NT2/D1 (cell line): ENCODE measurements at regions not wholly inside any gene's neighbourhood (a gene's known extent, or its start where the extent isn't known, plus 50 kb on each side); places are given as distances from the start of the nearest gene placed in this dataset.

Experiments
- DNase-seq: peaks from one replicate; pipeline ENCODE4 v3.0.0-alpha.2; 2011; ENCODE audit warnings: low read depth, low spot score
- H3K27me3 ChIP-seq: 2 replicates; pipeline ENCODE4 v1.6.0; 2011; ENCODE audit warnings: mild to moderate bottlenecking; ENCODE audit not compliant: insufficient read length, insufficient read depth
- H3K36me3 ChIP-seq: 2 replicates; pipeline ENCODE4 v1.6.1; 2011; ENCODE audit warnings: mild to moderate bottlenecking, low read length, mixed read lengths; ENCODE audit not compliant: insufficient read depth, insufficient read length
- H3K4me1 ChIP-seq: 2 replicates; pipeline ENCODE4 v1.5.1; 2011; ENCODE audit not compliant: insufficient read depth, insufficient read length
- H3K4me3 ChIP-seq: 2 replicates; pipeline ENCODE4 v1.5.1; 2011; ENCODE audit warnings: low read depth; ENCODE audit not compliant: insufficient read length
- H3K9ac ChIP-seq: 2 replicates; pipeline ENCODE4 v1.6.0; 2011; ENCODE audit warnings: low read depth; ENCODE audit not compliant: insufficient read length
- H3K9me3 ChIP-seq: 2 replicates; pipeline ENCODE4 v1.5.1; 2011; ENCODE audit warnings: mild to moderate bottlenecking, low read length; ENCODE audit not compliant: insufficient read depth
- SUZ12 ChIP-seq: IDR thresholded peaks from 2 replicates; pipeline ENCODE4 v1.6.1; 2011; ENCODE audit not compliant: insufficient read length, insufficient read depth; ENCODE audit errors: extremely low read depth
- YY1 ChIP-seq: IDR thresholded peaks from 2 replicates; pipeline ENCODE4 v1.6.1; 2011; ENCODE audit not compliant: insufficient read length, insufficient read depth
- ZNF274 ChIP-seq: IDR thresholded peaks from 2 replicates; pipeline ENCODE4 v1.6.1; 2011; ENCODE audit warnings: mild to moderate bottlenecking, low read depth, low read length

GRCh38 chr1:240691909-240692705, 80.2 kb upstream of the GREM2 start:
- Histone ChIP-seq H3K27me3 (no peaks in the 10 kb centered on the region), H3K4me3 (no peak overlapping the region), H3K9ac (no peak overlapping the region), H3K36me3 (no peaks in the 10 kb centered on the region), H3K4me1 (no peaks in the 10 kb centered on the region), H3K9me3 (no peaks in the 10 kb centered on the region)
- peak; percentile 72 for DNase-seq
- TF ChIP-seq YY1 (no peak), ZNF274 (no peak), SUZ12 (no peak)

GRCh38 chr1:240691501-240691900, 79.5 kb upstream of the GREM2 start:
- Histone ChIP-seq H3K9me3 (no peaks in the 10 kb centered on the region), H3K9ac (no peak overlapping the region), H3K27me3 (no peaks in the 10 kb centered on the region), H3K4me3 (no peak overlapping the region), H3K4me1 (no peaks in the 10 kb centered on the region), H3K36me3 (no peaks in the 10 kb centered on the region)
- no peak for TF ChIP-seq SUZ12
- TF ChIP-seq YY1 = no peak
- no peak for TF ChIP-seq ZNF274
- DNase-seq = no peak

- no peak for DNase-seq
- Histone ChIP-seq H3K9me3 (no peaks in the 10 kb centered on the region), H3K4me1 (no peaks in the 10 kb centered on the region), H3K36me3 (no peaks in the 10 kb centered on the region), H3K27me3 (no peaks in the 10 kb centered on the region), H3K9ac (no peak overlapping the region), H3K4me3 (no peak overlapping the region)
- TF ChIP-seq ZNF274 (no peak), YY1 (no peak), SUZ12 (no peak)
Measured at GRCh38 chr1:240687820-240688219, 75.9 kb upstream of the GREM2 start.

- Histone ChIP-seq H3K9ac (no peak overlapping the region), H3K27me3 (no peaks in the 10 kb centered on the region), H3K36me3 (no peaks in the 10 kb centered on the region), H3K4me3 (no peak overlapping the region), H3K9me3 (no peaks in the 10 kb centered on the region), H3K4me1 (no peaks in the 10 kb centered on the region)
- TF ChIP-seq ZNF274 (no peak), SUZ12 (no peak), YY1 (no peak)
- no peak for DNase-seq
Measured at GRCh38 chr1:240683576-240683975, 71.6 kb upstream of the GREM2 start.

- no peaks in the 10 kb centered on the region for H3K27me3 ChIP-seq
- TF ChIP-seq SUZ12 = no peak
- TF ChIP-seq YY1 = no peak
- no peak for TF ChIP-seq ZNF274
- H3K36me3 ChIP-seq = no peaks in the 10 kb centered on the region
- DNase-seq = no peak
- H3K4me1 ChIP-seq = no peaks in the 10 kb centered on the region
- H3K9ac ChIP-seq = no peak overlapping the region
- no peak overlapping the region for H3K4me3 ChIP-seq
- H3K9me3 ChIP-seq = no peaks in the 10 kb centered on the region
Measured at GRCh38 chr1:240682859-240683242, 70.9 kb upstream of the GREM2 start.

GRCh38 chr1:240682166-240682858, 70.4 kb upstream of the GREM2 start:
- Histone ChIP-seq H3K4me1 (no peaks in the 10 kb centered on the region), H3K9ac (no peak overlapping the region), H3K27me3 (no peaks in the 10 kb centered on the region), H3K9me3 (no peaks in the 10 kb centered on the region), H3K36me3 (no peaks in the 10 kb centered on the region), H3K4me3 (no peak overlapping the region)
- no peak for DNase-seq
- TF ChIP-seq SUZ12 (no peak), ZNF274 (no peak), YY1 (no peak)

GRCh38 chr1:240672132-240672811, 60.3 kb upstream of the GREM2 start:
- H3K4me3 ChIP-seq = no peak overlapping the region
- no peaks in the 10 kb centered on the region for H3K36me3 ChIP-seq
- no peaks in the 10 kb centered on the region for H3K4me1 ChIP-seq
- H3K9ac ChIP-seq = no peak overlapping the region
- TF ChIP-seq ZNF274 = no peak
- TF ChIP-seq YY1 = no peak
- no peak for TF ChIP-seq SUZ12
- no peaks in the 10 kb centered on the region for H3K27me3 ChIP-seq
- H3K9me3 ChIP-seq = no peaks in the 10 kb centered on the region
- DNase-seq = no peak
